Inferior parietal cortex (tissue), 1 donor: ENCODE measurements at regions not wholly inside any gene's neighbourhood (a gene's known extent, or its start where the extent isn't known, plus 50 kb on each side); places are given as distances from the start of the nearest gene placed in this dataset.
"Not testable (repeated sequence)": the region's sequence is repeated elsewhere in the genome, so short reads cannot be mapped to it uniquely, and the experiment has no call there.

Experiments used
- DNase-seq: peaks from one replicate; pipeline ENCODE4 v3.0.0-alpha.2; 2016; ENCODE audit errors: extremely low spot score

GRCh38 chr7:54115028-54115763, 427.0 kb upstream of the VSTM2A start:
- no peak for DNase-seq

GRCh38 chr7:54116956-54117355, 425.2 kb upstream of the VSTM2A start:
- DNase-seq = no peak

GRCh38 chr7:54129035-54129434, 413.1 kb upstream of the VSTM2A start:
- no peak for DNase-seq

- DNase-seq = no peak
These were observed 400.6 kb upstream of the VSTM2A start for GRCh38 chr7:54141576-54141975.

GRCh38 chr7:54145716-54146115, 396.5 kb upstream of the VSTM2A start:
- DNase-seq = no peak

GRCh38 chr7:54153462-54153861, 388.7 kb upstream of the VSTM2A start:
- DNase-seq = no peak

GRCh38 chr7:54159088-54159487, 383.1 kb upstream of the VSTM2A start:
- no peak for DNase-seq

GRCh38 chr7:54161621-54162020, 380.6 kb upstream of the VSTM2A start:
- DNase-seq = no peak

- no peak for DNase-seq
These were observed 375.8 kb upstream of the VSTM2A start for GRCh38 chr7:54166419-54166818.

- DNase-seq = no peak
These were observed 362.7 kb upstream of the VSTM2A start for GRCh38 chr7:54179321-54180029.

GRCh38 chr7:54180796-54181195, 361.4 kb upstream of the VSTM2A start:
- DNase-seq = no peak

- no peak for DNase-seq
These were observed 359.1 kb upstream of the VSTM2A start for GRCh38 chr7:54183055-54183454.

- DNase-seq = no peak
These were observed 355.8 kb upstream of the VSTM2A start for GRCh38 chr7:54186336-54186735.

GRCh38 chr7:54187886-54188685, 354.1 kb upstream of the VSTM2A start:
- DNase-seq = no peak

GRCh38 chr7:54188843-54189242, 353.3 kb upstream of the VSTM2A start:
- DNase-seq = no peak

- DNase-seq = no peak
These were observed 352.8 kb upstream of the VSTM2A start for GRCh38 chr7:54189330-54189729.

- no peak for DNase-seq
These were observed 340.7 kb upstream of the VSTM2A start for GRCh38 chr7:54201501-54201900.

- no peak for DNase-seq
These were observed 326.8 kb upstream of the VSTM2A start for GRCh38 chr7:54215424-54215823.

- DNase-seq = not testable (repeated sequence)
These were observed 316.1 kb upstream of the VSTM2A start for GRCh38 chr7:54226030-54226429.

- DNase-seq = no peak
These were observed 299.4 kb upstream of the VSTM2A start for GRCh38 chr7:54242776-54243175.

GRCh38 chr7:54245020-54245419, 297.2 kb upstream of the VSTM2A start:
- no peak for DNase-seq

- no peak for DNase-seq
These were observed 292.5 kb upstream of the VSTM2A start for GRCh38 chr7:54249686-54250085.
